ENCODE measurements at regions not wholly inside any gene's neighbourhood (a gene's known extent, or its start where the extent isn't known, plus 50 kb on each side); places are given as distances from the start of the nearest gene placed in this dataset.

DNA sequence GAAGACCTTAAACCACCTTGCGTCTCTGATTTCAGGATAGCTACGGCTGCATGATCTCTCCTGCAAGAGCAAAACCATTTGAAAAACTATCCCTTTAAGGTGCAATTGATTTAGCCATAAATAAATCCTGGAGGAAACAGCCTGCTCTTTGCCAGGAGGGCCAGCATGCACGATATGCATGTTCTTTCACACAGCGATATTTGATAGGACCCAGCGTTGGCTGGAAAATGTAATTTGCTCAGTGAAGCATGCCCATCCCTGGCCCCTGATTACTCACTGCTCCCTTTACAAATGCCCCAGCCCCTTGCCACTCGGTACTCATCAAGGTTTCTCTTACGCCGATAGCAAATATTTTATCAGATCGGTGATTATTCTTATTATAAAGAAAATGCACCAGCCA, 315.4 kb downstream of the CDH2 start:
- H3K27ac ChIP-seq: peak overlapping the region; percentile 90
- peaks cover 19% of the 10 kb centered on the region for H3K4me1 ChIP-seq
- H3K9ac ChIP-seq: no peak overlapping the region
- H3K79me2 ChIP-seq: no peaks in the 10 kb centered on the region
- no peak overlapping the region for H3K4me3 ChIP-seq (ENCODE audit: low read depth, low read length)
- peak overlapping the region; percentile 76 for H2AFZ ChIP-seq
- TF ChIP-seq, protein P1, sequence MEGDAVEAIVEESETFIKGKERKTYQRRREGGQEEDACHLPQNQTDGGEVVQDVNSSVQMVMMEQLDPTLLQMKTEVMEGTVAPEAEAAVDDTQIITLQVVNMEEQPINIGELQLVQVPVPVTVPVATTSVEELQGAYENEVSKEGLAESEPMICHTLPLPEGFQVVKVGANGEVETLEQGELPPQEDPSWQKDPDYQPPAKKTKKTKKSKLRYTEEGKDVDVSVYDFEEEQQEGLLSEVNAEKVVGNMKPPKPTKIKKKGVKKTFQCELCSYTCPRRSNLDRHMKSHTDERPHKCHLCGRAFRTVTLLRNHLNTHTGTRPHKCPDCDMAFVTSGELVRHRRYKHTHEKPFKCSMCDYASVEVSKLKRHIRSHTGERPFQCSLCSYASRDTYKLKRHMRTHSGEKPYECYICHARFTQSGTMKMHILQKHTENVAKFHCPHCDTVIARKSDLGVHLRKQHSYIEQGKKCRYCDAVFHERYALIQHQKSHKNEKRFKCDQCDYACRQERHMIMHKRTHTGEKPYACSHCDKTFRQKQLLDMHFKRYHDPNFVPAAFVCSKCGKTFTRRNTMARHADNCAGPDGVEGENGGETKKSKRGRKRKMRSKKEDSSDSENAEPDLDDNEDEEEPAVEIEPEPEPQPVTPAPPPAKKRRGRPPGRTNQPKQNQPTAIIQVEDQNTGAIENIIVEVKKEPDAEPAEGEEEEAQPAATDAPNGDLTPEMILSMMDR (IDR thresholded peaks at IDR 0.05): no peak
- no peaks in the 10 kb centered on the region for H3K9me3 ChIP-seq (ENCODE audit: control insufficient read depth, low read length)
- H3K36me3 ChIP-seq (ENCODE audit: control insufficient read depth, insufficient read depth, low read length): no peaks in the 10 kb centered on the region
- H3K4me2 ChIP-seq (ENCODE audit: low read length): peak overlapping the region; percentile 48
- H3K27me3 ChIP-seq (ENCODE audit: control insufficient read depth, insufficient read depth, low read length): no peaks in the 10 kb centered on the region

DNA sequence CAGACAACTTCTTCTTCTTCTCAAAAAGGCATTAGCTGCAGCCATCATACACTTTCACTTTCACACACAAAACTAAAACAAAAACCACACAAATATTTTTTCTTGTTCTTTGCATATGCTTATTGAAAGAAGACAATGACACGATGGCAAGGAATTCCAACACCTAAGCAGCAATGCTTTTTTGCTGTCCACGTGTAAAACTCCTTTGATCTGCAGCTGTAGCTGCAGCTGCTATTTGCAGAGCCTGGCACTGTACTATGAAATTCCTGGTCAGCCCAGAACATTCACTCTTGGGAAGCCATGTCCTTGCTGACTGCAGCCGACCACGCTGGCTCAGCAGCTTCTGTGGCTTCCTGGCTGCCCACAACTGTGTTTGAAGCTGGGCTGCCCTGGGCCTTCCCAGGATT, 316.2 kb downstream of the CDH2 start:
- Histone ChIP-seq H3K4me2 (ENCODE audit: low read length) (peak overlapping the region; percentile 26), H3K27ac (peak overlapping the region; percentile 90), H3K79me2 (no peaks in the 10 kb centered on the region), H2AFZ (peak overlapping the region; percentile 76), H3K9me3 (ENCODE audit: control insufficient read depth, low read length) (no peaks in the 10 kb centered on the region), H3K9ac (no peak overlapping the region), H3K4me1 (peaks cover 19% of the 10 kb centered on the region), H3K27me3 (ENCODE audit: control insufficient read depth, insufficient read depth, low read length) (no peaks in the 10 kb centered on the region), H3K4me3 (ENCODE audit: low read depth, low read length) (no peak overlapping the region), H3K36me3 (ENCODE audit: control insufficient read depth, insufficient read depth, low read length) (no peaks in the 10 kb centered on the region)
- TF ChIP-seq, protein P1 (IDR thresholded peaks at IDR 0.05): no peak

DNA sequence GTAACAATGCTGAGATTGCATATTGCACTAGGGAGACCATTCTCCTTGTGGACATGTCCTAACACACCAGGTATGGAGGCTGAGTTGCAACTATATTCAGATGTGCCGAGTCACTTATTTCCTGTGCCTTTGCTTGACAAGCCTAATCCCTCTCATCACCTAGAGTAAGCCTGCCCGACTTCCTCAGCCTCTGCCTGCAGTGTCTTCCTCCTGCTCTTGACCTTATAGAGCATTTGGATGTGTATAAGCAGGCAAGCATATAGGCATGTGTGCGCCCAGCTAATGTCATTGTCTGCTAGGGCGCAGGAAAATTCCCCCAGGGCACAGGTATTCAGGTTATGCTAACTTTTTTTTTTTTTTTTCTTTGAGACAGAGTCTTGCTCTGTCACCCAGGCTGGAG, 316.9 kb downstream of the CDH2 start:
- Histone ChIP-seq H3K4me3 (ENCODE audit: low read depth, low read length) (no peak overlapping the region), H3K4me1 (peaks cover 19% of the 10 kb centered on the region), H3K27ac (peak overlapping the region; percentile 90), H3K4me2 (ENCODE audit: low read length) (no peak overlapping the region), H3K79me2 (no peaks in the 10 kb centered on the region), H2AFZ (peak overlapping the region; percentile 76), H3K9me3 (ENCODE audit: control insufficient read depth, low read length) (no peaks in the 10 kb centered on the region), H3K27me3 (ENCODE audit: control insufficient read depth, insufficient read depth, low read length) (no peaks in the 10 kb centered on the region), H3K9ac (no peak overlapping the region), H3K36me3 (ENCODE audit: control insufficient read depth, insufficient read depth, low read length) (no peaks in the 10 kb centered on the region)
- TF ChIP-seq, protein P1 (IDR thresholded peaks at IDR 0.05): no peak

DNA sequence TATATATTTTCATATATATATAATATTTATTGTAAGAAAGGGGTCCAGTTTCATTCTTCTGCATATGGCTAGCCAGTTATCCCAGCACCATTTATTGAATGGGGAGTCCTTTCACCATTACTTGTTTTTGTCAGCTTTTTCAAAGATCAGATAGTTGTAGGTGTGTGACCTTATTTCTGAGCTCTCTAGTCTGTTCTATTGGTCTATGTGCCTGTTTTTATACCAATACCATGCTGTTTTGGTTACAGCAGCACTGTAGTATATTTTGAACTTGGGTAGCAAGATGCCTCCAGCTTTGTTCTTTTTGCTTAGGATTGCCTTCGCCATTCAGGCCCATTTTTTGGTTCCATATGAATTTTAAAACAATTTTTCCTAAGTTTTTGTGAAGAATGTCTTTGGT, 320.1 kb downstream of the CDH2 start:
- peaks cover 17% of the 10 kb centered on the region for H3K4me1 ChIP-seq
- no peaks in the 10 kb centered on the region for H3K9me3 ChIP-seq (ENCODE audit: control insufficient read depth, low read length)
- no peaks in the 10 kb centered on the region for H3K27me3 ChIP-seq (ENCODE audit: control insufficient read depth, insufficient read depth, low read length)
- H3K4me3 ChIP-seq (ENCODE audit: low read depth, low read length): no peak overlapping the region
- H3K36me3 ChIP-seq (ENCODE audit: control insufficient read depth, insufficient read depth, low read length): no peaks in the 10 kb centered on the region
- no peaks in the 10 kb centered on the region for H3K79me2 ChIP-seq
- no peak overlapping the region for H3K9ac ChIP-seq
- peak overlapping the region; percentile 23 for H2AFZ ChIP-seq
- H3K27ac ChIP-seq: no peak overlapping the region
- TF ChIP-seq, protein P1 (IDR thresholded peaks at IDR 0.05): no peak
- H3K4me2 ChIP-seq (ENCODE audit: low read length): no peak overlapping the region

DNA sequence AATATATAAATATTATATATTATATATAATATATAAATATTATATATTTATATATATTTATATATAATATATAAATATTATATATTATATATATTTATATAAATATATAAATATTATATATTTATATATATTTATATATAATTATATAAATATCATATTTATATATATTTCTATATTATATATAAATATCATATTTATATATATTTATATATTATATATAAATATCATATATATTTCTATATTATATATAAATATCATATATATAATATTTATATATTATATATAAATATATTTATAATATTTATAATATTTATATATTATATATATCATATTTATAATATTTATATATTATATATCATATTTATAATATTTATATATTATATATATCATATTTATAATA, 321.4 kb downstream of the CDH2 start:
- Histone ChIP-seq H3K9me3 (ENCODE audit: control insufficient read depth, low read length) (no peaks in the 10 kb centered on the region), H3K27me3 (ENCODE audit: control insufficient read depth, insufficient read depth, low read length) (no peaks in the 10 kb centered on the region), H3K9ac (no peak overlapping the region), H3K79me2 (no peaks in the 10 kb centered on the region), H3K4me2 (ENCODE audit: low read length) (no peak overlapping the region), H3K4me1 (peaks cover 7% of the 10 kb centered on the region), H3K36me3 (ENCODE audit: control insufficient read depth, insufficient read depth, low read length) (no peaks in the 10 kb centered on the region), H3K27ac (no peak overlapping the region), H3K4me3 (ENCODE audit: low read depth, low read length) (no peak overlapping the region), H2AFZ (no peak overlapping the region)
- TF ChIP-seq, protein P1 (IDR thresholded peaks at IDR 0.05): no peak

Data from parathyroid adenoma (tissue), 2 donors.